ENCODE measurements at regions not wholly inside any gene's neighbourhood (a gene's known extent, or its start where the extent isn't known, plus 50 kb on each side); places are given as distances from the start of the nearest gene placed in this dataset.

DNA sequence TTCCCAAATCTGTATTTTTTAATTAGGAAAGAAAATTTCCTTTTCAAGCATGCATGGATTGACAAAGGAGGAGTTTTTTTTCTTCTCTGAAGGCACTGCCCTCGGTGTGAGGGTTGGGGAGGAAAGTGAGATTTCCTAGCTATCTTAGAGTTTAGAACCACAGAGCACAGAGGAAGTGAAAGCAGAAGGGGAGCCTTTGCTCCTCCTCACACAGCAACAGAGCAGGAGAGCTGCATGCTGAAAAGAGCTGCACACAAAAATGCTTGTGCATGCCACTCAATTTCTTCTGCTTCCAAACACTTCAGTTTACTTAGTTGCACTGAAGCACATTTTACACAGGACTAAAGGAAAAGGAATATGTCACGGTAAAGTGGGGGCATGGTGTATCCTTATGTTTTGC, 308.1 kb downstream of the GPATCH2 start:
- intact Hi-C loops (cut with DNase I), result no loop called here
- DNase-seq (ENCODE audit: low spot score), result no peak

DNA sequence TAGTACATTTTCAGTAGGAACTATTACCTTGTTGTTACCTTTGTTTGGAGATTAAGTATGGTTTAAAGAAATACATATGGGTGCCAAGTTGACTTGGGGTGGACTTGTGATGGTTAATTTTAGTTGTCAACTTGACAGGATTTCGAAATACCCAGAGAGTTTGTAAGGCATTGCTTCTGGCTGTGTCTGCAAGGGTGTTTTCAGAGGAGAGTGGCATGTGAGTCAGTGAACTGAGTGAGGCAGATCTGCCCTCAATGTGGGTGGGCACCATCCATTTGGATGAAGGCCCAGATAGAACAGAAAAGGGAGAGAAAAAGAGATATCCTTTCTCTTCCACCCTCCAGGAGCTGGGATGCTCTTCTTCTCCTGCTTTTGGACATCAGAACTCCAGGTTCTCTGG, 315.5 kb downstream of the GPATCH2 start:
- DNase-seq (ENCODE audit: low spot score), result no peak
- intact Hi-C loops (cut with DNase I), result no loop called here

DNA sequence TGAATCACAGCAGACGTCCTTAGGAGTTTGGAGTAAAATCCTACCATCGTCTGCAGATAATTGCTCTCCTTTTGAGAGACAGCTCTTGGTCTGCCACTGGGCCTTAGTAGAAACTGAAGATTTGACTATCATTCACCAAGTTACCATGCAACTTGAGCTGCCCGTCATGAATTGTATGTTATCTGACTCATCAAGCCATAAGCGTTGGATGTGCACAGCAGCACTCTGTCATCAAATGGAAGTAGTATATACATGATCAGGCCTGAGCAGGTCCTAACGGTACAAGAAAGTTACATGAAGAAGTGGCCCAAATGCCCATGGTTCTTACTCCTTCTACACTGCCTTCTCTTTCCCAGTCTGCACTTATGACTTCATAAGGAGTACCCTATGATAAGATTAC, 317.8 kb downstream of the GPATCH2 start:
- DNase-seq (ENCODE audit: low spot score), result no peak
- intact Hi-C loops (cut with DNase I), result no loop called here

DNA sequence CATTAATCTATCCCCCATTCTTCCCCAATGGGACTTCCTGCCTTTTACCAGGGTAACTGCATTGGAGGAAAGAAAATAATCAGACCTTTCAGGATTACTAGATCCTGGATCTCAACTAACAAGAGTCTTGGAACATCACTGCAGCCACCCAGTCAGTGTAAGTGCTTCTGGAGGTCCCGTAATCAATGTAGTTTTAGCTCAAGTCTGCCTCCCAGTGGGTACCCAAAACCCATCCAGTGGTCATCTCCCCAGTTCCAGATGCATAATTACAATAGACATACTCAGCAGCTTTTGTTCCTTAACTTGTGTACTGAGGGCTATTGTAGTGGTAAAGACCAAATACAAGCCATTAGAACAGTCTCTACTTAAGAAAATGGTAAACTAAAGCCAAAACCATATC, 319.1 kb downstream of the GPATCH2 start:
- DNase-seq (ENCODE audit: low spot score), result no peak
- intact Hi-C loops (cut with DNase I), result no loop called here

DNA sequence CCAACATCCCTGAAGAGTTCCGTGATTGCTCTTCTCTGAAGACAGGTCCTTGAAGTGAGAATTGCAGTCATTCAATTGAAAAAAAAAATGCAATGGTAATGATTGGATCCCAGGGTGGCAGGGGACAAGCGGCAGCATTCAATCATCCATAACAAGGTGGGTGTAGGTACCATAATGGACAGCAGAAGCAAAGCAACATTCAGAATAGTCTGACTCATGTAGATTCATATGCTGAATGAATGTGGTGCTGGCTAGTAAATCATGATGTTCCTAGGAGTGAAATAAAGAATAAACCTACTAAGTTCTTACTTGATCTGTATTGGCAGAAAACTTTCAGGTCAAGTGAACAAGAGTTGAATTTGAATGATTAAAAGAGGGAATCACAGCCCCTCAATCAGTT, 319.6 kb downstream of the GPATCH2 start:
- intact Hi-C loops (cut with DNase I), result no loop called here

DNA sequence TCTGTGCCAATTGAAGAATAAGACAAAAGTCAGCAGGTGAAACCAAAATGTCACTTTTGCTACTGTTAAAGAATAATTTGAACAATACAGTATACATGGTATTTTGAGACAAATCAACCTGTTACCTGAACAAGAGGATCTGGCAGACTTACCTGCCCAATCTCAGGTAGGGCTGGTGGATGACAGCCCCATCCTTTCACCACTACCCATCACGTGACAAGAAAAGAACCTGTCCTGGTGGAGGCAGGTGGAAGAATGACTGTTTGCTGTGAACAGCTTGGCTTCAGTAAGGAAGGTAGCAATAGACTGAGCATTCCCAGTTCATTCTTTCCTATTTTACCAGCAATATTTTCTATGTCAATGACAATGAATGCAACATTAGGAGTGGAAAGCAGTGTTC, 349.6 kb downstream of the GPATCH2 start:
- intact Hi-C loops (cut with DNase I), result no loop called here

More for the DNA sequence above, 319.6 kb downstream of the GPATCH2 start:
- no peak for DNase-seq (ENCODE audit: low spot score)

DNA sequence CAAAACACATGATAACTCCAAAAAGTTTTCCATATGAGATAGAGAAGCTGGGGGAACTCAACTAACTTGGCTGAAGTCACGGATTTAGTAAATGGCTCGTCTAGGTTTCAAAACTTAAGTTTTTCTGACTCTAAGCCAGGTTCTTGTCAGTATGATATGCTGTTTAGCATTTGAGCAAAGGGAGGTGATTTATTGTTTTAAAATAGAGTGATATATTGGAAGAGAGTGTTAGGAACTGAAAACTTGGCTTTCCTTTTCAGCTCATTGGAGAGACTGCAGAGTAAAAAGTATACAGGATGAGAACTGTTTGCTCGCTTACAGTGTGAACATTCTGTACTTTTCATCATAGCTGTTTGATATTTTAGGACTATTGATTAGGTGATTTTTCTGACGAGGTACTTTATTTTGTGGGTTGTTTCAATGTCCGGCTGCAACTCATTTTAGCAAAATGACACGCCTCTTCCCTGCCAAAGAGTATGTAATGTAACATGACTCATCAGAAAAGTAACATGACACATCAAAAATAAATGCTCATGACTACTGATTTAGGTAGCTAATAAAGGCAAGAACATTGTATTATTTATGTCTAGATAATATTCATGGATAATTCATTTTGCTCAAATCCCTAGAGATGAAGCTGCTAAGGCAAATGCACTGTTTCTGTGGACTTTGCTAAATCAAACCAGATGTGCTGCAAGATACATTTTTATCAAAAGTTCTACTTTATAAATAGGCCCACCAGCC, 355.1 kb downstream of the GPATCH2 start:
- intact Hi-C loops (cut with DNase I), result no loop called here
- no peak for DNase-seq (ENCODE audit: low spot score)

More for the DNA sequence above, 349.6 kb downstream of the GPATCH2 start:
- no peak for DNase-seq (ENCODE audit: low spot score)

DNA sequence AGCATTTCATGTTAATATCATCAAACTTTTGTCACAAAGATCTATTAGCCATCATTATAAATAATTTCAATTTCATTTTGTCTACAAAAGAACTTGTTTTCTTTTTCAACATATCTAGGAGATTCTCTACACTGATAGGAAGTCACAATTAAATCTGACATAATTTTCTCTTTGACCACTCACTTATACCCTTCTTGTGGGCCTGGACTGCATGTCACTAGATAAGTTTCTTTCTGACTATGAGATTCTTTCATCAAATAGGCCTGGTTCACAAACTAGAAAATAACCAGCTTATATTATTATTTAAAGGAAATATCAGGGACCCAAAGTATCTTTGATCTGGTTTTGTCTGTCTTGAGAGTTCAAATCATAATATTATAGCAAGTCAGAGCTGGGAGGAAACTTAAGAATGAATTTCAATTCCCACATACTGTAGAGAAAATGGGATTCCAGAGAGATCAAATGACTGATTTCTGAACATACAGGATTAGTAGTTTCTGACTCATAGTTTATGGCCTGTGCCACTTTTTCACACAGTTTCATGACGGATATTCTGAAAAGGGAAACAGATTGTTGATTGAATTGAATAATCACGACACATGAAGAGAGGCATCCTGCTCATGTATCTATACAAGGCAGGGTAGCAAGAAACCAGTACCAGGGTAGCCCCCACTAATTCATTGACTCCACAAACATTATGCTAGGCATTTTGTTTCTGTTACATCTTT, 355.8 kb downstream of the GPATCH2 start:
- intact Hi-C loops (cut with DNase I), result no loop called here

DNA sequence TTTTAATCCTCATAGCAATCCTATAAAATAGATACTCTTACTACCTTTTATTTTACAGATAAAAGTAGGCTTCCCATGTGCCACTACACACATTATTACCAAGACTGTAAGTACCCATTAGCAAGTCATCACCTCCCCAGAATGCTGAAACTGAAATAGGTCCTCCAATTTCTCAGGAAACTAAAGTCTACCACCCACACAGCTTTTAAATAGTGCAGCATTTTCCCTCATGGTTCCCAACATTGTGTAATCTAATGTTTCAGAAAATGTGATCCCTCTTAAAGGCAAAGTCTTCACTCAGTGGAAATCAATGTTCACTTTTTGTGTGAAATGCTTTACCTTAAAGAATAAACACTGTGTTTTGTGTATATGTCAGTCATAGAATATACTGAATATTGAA, 356.5 kb downstream of the GPATCH2 start:
- intact Hi-C loops (cut with DNase I), result no loop called here
- DNase-seq (ENCODE audit: low spot score), result no peak

More for the DNA sequence above, 355.8 kb downstream of the GPATCH2 start:
- no peak for DNase-seq (ENCODE audit: low spot score)

DNA sequence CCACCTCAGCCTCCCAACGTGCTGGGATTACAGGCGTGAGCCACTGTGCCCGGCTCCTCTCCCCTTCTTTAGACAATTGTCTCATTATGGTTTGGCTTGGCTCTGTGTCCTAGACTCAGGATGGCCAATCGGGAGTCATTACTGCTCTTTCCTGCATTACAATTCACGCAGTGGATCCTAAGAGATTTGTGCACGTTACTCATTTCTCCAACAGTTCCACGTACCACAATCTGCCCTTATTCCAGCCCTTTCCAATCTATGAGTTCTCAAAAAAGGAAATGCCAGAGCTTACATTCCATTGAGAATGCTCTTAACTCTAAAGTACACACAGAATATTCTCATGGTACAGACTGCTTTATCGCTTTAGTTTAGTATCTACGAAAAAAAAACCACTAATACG, 357.0 kb downstream of the GPATCH2 start:
- intact Hi-C loops (cut with DNase I), result no loop called here

DNA sequence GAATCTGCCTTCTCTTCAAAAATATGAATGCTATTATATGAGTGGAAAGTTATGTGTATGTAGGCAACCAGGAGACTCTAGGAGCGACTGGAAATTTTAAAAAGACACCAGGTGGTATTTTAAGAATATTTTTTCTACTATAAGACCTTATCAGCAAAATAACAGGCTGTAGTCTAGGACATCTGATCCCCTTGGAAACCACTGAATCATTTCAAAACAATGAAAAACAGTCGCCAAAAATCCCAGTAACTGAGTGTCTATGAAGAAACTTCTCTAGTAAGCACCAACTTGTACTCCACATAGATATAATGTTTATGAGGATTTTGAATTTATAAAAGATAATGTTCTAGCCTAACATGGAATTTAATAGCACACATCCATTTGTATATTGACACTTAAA, 358.5 kb downstream of the GPATCH2 start:
- intact Hi-C loops (cut with DNase I), result no loop called here
- DNase-seq (ENCODE audit: low spot score), result no peak

More for the DNA sequence above, 357.0 kb downstream of the GPATCH2 start:
- no peak for DNase-seq (ENCODE audit: low spot score)

DNA sequence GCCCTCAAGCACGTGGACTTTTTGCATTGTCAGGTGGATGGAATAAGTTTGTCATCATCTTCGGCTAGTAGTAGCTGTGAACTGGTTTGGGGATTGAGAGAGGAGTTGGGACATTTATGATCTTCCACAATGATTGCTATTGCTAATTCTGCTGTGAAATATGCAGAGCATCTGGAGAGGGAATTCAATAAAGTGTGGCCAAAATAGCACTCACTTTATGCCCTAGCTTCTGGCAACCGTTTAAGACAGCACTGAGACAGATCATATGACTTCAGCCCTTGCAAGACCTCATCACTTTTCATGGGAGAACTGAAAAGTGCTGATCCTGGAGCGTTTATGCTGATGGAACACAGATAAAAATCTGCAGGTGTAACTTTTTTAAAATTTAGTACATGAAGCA, 360.8 kb downstream of the GPATCH2 start:
- intact Hi-C loops (cut with DNase I), result no loop called here
- DNase-seq (ENCODE audit: low spot score), result no peak

DNA sequence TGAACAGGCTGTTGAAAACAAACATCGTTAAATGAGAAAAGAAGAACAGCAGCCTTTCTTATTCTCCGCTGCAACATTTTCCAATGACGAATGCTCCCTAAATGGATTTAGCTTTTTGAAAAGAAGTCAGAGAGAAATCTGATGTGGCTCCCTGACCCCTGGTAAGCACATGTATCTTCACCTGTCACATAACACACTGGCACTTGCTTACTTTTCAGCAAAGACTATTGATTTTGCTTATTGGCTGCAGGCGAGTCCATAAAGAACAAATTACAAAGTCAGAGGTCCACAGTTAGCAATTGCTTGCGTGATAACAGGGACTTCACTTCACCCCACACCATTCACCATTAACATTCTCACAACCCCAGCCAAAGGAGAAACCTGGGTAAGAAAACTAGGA, 362.8 kb downstream of the GPATCH2 start:
- intact Hi-C loops (cut with DNase I), result no loop called here
- DNase-seq (ENCODE audit: low spot score), result no peak

DNA sequence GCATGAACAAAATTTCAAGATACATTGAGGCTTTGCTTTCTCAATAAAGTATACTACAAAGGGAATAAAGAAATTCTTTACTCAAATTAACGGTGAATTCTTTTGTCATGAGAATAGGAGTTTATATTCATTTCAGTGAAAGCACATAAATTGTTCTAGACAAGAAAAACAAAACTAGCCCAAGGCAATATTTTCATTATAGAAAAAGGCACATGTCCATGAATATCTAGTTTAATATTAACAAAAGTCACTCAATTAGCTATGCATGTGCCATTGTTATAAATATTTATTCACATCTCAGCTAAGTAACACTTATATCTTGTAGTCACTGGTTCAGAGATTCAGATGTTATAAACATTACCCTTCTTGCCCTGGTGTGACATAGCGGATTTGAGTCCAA, 369.3 kb downstream of the GPATCH2 start:
- intact Hi-C loops (cut with DNase I), result no loop called here
- DNase-seq (ENCODE audit: low spot score), result no peak

DNA sequence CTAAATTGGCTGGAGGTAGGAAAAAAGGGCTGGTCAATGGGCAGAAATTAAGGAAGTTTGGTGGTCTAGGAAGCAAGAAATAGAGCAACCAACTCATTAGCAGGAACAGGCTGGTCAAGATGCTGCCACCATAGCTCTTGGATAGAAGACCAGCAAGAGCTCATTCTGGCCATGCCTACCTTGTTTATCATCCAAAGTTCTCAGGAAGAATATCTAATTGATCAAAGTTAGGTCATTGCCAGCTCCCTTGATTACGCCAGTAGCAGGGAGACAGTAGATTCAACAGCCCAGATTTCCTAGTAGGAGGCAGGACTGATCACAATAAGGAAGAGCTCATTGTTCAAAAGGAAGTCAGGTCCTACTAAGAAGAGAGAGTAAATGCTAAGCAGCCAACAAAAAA, 370.2 kb downstream of the GPATCH2 start:
- intact Hi-C loops (cut with DNase I), result no loop called here

DNA sequence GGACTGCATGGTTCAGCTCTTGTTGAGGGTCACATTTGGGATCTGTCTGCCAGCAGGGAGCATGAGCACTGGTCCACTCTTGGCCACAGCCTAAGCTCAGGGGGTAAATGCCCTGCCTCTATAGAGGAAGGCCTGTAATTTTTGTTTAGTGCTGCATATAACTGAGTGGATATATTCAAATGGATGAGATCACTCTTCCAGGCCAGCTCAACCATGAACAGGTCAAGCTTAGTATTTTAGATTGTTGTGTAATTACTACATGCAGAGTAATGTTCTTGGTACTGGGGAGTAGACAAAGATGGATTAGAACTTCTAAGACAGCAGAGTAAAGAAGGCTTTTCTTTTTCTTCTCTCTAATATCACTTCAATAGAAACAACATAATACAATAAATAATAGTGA, 376.9 kb downstream of the GPATCH2 start:
- no peak for DNase-seq (ENCODE audit: low spot score)
- intact Hi-C loops (cut with DNase I), result no loop called here

More for the DNA sequence above, 370.2 kb downstream of the GPATCH2 start:
- no peak for DNase-seq (ENCODE audit: low spot score)

DNA sequence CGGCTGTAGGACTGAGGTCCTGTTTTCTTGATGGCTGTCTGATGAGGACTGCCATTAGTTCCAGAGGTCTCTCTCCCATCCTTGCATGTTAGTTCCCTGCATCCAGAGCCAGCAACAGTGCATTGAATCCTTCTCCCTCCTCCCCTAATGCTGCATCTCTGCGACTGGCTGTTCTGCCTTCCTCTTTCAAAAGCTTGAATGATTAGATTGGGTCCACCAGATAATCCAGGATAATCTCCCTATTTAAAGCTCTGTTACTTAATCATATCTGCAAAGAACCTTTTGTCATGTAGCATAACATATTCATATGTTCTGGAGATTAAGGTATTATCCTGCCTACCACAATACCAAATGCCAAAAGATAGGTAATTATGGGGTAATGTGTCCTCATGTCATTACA, 377.5 kb downstream of the GPATCH2 start:
- intact Hi-C loops (cut with DNase I), result no loop called here
- DNase-seq (ENCODE audit: low spot score), result no peak

DNA sequence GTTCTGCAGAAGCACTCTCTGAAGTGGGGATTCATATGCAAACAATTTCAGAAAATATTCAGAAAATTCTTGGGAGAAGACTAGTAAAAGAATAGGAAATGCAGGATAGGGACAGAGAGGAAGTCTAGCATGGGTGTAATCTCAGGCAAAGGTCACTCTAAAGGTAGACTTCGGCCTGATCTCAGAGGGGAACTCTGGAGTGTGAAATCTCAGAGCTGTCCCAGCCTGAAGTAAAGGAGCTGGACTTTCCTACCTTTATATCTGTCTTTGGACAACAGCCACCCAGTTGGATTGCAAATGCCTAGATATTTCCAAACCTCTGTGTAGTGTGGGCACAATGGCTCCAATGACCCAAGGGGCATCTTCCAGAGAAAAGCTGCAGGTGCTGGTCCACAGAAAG, 379.8 kb downstream of the GPATCH2 start:
- DNase-seq (ENCODE audit: low spot score), result no peak
- intact Hi-C loops (cut with DNase I), result no loop called here

DNA sequence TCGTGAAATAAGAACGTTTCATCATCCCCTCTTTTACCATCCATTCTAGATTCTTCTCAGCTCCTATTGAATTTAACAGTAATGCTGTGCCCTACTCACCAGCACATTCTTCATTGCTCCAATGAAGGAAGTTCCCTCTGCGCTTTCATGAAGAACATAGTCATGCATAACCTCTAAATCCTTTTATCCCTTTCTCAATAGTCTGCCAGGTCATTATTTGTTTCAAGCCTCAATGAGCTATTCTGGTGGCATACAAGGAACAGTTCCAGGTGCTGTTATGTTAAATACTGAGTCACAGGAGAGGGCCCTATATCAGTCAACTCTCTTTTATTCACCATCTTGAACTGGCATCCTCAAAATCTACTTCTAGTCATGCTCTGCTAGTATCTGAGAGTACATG, 381.0 kb downstream of the GPATCH2 start:
- no peak for DNase-seq (ENCODE audit: low spot score)
- intact Hi-C loops (cut with DNase I), result no loop called here

DNA sequence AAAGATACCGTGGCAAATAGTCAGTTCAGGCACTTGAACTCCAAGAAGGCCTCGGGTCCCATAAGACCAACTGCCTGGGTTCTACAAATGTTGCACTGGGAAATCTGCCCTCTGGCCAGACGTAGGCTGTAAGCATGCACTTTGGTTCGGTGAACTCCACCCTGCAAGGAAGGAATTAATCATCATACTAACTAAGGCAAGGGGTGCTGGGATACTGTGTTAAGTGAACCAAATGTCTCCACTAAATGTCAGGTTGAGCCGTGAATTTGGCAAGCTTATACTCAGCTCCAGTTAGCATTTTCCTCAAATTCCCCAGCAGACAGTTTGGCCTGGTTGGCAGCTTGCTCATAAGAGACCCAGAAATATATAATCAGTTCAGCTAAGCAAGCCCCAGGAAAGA, 385.9 kb downstream of the GPATCH2 start:
- intact Hi-C loops (cut with DNase I), result no loop called here

DNA sequence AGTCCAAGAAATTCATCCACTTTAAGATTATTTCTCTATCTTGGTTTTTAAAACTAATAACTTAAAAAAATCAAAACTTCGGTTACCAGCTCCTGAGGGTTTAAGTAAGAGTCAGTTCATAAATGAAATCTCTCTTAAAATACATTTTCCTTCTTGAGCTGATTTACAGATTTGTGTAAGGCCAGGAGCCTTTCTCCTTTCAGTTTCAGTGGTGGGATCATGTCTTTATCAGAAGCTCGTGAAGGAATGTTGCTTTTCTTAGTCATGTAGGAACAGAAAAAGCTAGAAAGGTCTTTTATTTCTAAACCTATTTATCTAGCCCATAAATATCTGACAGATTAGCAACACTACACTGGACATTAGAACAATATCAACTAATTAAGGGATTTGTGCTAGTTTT, 390.2 kb downstream of the GPATCH2 start:
- DNase-seq (ENCODE audit: low spot score), result no peak
- intact Hi-C loops (cut with DNase I), result no loop called here

More for the DNA sequence above, 385.9 kb downstream of the GPATCH2 start:
- DNase-seq (ENCODE audit: low spot score), result no peak
